GM19467 (cell line): ENCODE measurements at regions not wholly inside any gene's neighbourhood (a gene's known extent, or its start where the extent isn't known, plus 50 kb on each side); places are given as distances from the start of the nearest gene placed in this dataset.
"Not testable (repeated sequence)": the region's sequence is repeated elsewhere in the genome, so short reads cannot be mapped to it uniquely, and the experiment has no call there.

Source experiments
- ATAC-seq: cut with Tn5 transposase; IDR thresholded peaks from one replicate; pipeline ENCODE4 v1.9.1; 2021; ENCODE audit warnings: mild to moderate bottlenecking, moderate library complexity; ENCODE audit not compliant: unreplicated experiment

DNA sequence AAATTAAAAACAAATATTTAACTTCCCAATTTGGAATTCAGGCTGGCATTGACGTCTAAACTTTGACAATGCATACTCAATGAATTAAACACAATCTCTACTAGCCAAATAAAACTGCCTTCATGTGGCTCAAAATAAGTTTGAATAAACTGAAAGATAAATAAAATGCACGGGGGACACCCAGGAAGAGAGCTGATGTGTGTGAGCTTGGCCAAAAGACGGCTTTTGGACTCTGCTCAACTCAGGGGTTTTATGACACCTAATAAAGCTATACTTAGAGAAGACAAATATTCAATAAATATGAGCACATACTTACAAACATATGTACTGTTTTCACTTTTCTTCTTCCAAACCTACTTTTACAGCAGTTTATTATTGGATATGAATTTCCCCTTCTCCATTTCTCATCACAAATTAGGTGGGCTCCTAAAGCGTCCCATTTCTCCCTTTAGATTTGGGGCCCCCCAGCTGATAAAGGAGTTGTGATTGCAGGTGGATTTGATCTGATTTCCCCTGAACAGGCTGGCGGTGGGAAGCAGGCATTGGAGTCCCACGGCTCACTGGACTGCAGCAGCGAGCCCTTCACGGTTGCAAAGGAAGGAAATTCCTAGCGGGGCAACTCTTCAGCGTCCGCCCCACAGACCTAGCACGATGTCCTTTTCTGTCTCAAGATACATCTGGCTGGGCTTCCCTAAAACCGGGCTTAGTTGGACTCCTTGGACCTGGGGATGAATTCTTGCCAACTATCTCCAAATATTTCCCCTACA lies 79.6 kb downstream of the INSIG1 start:
- no peak for ATAC-seq

- no peak for ATAC-seq
These were observed 79.9 kb upstream of the EN2 start for GRCh38 chr7:155377838-155378579.

DNA sequence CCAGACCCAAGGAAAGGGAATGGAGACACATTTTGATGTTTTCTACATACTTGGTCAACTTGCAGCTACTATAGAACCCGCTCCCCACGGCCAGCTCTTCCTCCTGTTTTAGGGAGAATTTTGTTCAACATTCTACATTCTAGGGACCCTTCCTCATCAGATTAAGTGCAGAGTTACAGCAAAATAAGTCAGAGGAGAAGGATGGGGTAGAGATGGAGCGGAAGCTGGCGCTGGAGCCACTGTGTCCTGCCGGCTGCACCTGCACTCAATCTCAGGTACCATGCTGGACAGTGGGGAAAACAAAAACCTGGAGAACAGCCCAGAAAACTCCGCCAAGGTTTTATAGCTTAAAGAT lies 79.4 kb upstream of the EN2 start:
- no peak for ATAC-seq

DNA sequence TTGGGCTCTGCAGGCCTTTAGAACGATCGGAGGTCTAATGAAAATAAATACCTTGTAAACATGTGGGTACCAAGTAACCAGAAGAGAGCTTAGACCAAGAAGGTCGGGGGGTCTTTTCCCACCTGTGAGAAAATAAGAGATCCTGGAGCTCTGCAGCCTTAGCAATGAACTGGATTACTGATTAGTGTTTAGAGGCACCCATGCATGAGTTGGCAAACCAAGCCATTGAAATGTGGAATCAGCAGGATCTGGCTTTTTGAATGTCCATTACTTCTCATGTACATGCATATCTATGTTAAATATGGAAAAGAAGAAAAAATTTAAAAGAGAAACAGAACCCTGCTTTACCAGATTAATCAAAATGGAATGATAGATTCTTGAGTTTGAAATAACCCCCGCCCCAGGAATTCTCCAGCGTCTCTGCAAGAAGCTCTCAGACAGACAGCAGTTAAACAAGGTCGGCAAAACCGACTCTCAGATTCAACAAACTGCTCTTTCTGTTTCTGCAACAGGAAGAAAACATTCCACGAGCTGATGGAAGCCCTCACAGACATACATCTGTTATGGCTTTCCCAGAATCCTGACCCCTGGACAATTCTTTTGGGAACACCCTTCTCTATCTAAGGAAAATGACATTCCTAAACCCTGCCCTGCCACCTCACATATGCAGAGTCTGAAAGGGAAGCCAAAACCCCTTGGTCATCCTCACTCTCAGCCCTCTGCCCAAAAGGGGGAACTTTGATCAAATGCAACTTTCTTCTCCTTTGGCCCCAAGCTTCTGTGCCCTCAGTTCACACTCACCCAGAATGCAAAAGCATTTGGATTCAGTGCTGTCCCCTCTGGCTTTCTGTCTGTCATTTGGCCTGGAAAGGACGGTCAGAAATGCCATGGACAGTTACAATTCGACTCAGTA lies 78.7 kb upstream of the EN2 start:
- no peak for ATAC-seq

- peak; percentile 83 for ATAC-seq
These were observed 77.6 kb upstream of the EN2 start for GRCh38 chr7:155380221-155380861.

- no peak for ATAC-seq
These were observed 76.7 kb upstream of the EN2 start for GRCh38 chr7:155380976-155381851.

- no peak for ATAC-seq
These were observed 75.8 kb upstream of the EN2 start for GRCh38 chr7:155381852-155382801.

GRCh38 chr7:155382802-155383171 lies 75.1 kb upstream of the EN2 start:
- no peak for ATAC-seq

GRCh38 chr7:155383756-155384491 lies 74.0 kb upstream of the EN2 start:
- no peak for ATAC-seq

DNA sequence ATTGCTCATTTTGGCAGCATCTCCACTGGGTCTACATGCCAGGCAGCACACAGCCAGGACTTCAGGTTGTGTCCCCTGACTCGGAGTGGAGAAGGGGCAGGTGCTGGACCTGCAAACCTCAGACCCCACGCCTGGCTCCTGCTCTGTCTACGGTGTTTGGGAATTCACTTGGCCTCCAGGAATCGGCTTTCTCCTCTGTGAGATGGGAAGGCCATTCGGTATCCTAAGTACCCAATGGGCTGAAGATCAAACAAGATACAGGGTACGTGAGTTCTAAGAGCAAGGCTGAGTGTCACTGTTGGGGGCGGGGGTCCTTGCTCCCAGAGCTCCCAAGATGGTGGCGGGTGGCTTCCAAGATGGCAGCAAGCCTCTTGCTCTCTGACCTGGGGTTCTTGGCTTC lies 73.2 kb upstream of the EN2 start:
- no peak for ATAC-seq

DNA sequence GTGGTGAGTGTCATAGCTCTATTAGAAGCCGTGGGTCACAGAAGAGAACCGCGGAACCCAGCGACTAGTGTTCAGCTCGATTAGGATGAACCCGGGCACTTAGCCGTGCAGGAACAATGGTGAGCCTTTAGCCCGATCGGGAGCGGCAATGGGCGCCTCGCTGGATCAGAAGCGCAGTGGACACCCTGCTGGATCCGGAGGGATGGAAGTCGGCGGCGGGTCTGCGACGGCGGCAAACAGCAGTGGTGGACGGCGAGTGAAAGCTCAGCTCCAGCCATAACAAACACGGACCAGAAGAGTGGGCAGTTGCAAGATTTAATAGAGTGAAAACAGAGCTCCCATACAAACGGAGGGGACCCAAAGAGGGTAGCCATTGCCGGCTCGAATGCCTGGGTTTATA lies 72.7 kb upstream of the EN2 start:
- ATAC-seq: not testable (repeated sequence)

DNA sequence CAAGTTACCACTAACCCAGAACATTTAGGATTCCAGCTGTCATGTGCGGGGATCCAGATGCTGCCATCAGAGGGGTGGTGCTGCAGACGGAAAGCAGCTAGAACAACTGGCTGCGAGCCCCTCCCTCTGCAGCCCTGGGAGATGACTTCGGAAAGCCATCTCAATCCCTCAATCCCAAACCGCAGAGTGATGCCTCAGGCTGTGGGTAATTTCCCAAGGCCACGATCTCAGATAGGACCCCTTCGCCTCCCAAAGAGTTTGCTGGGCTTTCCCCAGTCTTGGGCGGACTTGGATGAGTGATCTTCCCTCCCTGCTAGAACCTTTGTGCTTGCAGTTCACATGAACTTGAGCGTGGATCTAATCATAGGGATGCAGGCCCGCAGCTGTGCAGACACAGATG lies 71.3 kb upstream of the EN2 start:
- ATAC-seq: no peak

DNA sequence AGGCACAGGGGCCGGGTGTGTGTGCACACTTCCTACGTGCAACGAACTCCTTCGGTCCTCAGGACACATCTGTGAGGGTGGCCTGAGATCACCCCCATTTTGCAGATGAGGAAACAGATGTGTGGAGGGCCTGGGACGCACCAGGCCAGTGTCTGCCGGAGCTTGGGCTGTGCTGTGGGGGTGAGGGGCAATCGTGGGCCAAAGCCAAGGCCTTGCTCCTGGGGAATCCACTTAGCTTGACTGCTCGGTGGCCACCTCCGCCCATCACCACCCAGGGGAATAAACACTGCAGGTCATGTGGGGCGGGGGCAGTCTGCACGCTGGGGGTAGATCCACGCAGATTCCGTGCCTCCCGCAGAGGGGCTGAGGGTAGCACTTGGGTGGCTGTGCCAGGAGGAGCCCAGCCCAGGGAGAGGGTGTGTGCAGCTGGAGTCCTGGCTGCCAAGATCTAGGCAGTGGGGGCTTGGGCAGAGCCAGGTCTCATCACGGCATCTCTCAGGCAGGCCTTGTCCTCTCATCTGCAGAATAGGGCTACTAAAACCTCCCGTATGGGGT lies 70.8 kb upstream of the EN2 start:
- no peak for ATAC-seq

DNA sequence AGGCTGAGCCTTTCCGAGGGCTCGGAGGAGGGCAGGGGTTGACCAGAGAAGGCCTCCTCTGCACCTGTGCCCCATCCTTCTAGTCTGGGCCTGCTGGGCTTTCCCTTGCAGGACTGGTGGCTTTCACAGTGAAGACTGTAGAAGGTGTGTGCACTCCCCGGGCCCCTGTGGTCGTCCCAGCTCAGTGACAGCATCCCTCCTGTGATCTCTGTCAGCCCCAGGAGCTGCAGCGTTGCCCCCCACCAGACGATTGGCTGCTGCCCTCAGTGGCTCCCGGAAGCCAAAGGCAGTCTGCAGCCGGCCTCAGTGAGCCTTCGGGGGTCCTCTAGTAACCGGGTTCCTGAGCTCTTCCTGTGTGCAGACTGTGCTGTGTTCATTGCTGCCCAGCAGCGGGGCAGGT lies 69.4 kb upstream of the EN2 start:
- no peak for ATAC-seq

DNA sequence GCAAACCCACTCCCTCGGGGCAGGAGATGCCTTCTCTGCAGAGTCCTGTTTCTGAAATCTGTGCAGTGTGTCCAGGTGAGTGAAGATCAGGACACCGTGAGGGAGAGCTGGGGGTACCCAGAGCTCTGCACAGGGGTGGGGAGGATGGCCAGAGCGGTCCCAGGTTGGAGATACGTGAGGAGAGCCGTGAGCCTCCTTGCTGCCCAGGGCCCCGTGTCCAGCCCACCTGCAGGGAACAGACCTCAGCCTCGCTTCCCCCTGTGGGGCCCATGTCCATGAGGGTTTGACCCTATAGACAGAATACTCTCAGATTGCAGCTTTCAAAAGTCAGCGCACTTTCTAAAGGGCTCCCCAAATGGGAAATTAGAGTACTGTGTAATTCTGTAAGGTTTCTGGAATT lies 66.5 kb upstream of the EN2 start:
- ATAC-seq: no peak

GRCh38 chr7:155392726-155393570 lies 65.0 kb upstream of the EN2 start:
- ATAC-seq: no peak

GRCh38 chr7:155394413-155394812 lies 63.5 kb upstream of the EN2 start:
- ATAC-seq: no peak
